ENCODE measurements at regions not wholly inside any gene's neighbourhood (a gene's known extent, or its start where the extent isn't known, plus 50 kb on each side); places are given as distances from the start of the nearest gene placed in this dataset.

DNA sequence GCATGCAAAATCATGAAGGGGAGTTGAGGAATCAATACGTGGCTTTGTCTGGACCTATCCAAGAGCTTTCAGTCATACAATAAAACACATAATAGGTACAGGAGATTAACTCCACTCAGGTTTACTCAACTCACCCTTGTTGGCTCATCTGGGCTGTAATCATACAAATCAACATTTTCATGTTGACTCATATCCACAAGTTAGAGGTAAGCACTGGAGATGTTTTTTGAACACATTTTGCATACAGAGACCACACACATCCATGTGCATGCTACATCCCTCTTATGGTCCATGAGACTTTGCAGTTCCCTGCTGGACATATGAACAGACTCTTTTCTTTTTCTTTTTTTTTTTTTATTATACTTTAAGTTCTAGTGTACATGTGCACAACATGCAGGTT, 336.9 kb upstream of the PIK3C3 start:
- peak in 1 of 3 experiments; percentile 72 for DNase-seq

DNA sequence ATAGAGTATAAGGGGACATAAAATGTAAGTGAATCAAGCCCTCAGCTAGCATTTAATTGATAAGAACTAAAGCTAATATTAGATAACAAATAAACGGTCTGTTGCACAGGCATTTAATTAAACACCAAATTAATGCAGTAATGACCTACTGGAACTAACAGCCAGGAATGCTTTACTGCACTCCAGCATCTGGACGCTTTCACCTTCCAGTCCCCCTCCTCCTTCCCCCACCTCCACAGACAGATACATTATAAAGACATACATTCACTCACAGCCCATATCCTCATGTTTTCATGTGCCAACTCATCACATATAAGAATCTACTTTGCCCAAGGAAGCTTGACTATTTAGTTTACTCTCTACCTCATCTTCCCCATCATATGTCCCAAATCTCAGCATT, 337.4 kb upstream of the PIK3C3 start:
- DNase-seq = peak in 2 of 3 experiments; percentile 23 to 72

- no peak for DNase-seq
Observed at GRCh38 chr18:41613003-41613609, 341.9 kb upstream of the PIK3C3 start.

- no peak for DNase-seq
Observed at GRCh38 chr18:41604964-41605363, 350.1 kb upstream of the PIK3C3 start.

DNA sequence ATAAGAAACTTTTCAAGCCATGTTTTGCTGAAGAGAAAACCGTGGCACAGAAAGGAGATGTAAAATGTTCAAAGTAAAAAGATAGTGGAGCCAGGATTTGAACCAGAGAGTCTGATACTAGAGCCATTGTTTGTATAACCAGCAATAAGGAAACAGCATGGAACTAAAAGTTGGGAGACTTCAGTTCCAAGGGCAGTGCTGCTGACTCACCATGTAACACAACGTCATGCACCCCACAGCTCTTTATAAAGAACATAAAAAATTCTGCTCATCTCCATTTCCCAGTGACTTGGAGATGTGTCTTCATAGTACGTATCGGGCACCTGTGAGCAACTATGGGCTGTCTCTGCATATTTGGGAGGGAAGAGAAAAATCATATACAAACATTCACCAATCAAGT, 353.0 kb upstream of the PIK3C3 start:
- no peak for DNase-seq

DNA sequence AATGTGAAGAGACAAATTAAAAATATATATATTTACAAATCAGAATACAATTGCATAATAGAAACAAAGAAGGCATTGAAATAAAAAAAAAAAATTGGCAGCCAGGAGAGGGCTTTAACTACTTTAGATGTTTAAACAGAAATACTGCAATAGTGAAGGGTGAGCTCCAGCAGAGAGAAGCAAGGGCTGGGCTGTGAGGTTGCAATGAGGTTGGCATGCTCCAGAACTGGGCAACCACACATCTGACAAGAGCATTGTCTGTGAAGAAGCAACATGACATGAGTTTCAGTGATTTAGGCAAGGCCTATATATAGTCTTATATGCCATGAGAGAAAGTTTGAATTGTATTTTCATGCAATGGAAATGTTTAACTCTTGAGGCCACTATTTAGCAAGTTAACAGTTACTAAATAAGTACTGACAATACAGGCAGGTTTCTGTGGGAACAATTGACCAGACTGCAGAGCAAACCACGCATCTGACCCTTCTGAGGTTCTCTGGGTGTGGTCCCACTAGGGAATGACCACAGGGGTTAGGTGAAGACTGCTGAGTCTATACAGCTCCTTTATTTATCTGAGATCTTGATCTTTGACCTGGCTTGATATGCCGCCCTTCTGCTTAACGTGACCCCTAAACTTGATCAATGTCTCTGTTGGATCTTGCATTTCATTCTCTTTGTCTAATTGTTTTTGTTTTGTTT, 354.2 kb upstream of the PIK3C3 start:
- no peak for DNase-seq

DNA sequence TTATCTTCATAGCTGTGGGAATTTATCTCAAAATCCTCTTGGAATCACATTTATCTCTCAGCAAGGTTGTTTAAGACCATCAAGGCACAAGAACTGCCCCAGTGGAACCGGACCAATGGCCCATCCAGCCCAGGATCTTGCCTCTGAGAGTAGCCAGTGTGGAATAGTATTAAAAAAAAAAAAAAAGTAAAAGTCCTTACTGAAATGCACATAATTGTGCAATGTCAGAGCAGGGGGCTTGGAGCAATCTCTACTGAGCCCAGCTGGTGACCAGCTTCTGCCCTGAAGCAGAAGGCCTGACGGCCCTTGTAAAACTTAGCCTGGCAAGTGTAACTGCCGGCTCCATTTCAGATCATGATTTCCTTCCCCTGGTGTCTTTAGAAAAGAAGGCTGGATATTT, 355.6 kb upstream of the PIK3C3 start:
- DNase-seq = no peak

DNA sequence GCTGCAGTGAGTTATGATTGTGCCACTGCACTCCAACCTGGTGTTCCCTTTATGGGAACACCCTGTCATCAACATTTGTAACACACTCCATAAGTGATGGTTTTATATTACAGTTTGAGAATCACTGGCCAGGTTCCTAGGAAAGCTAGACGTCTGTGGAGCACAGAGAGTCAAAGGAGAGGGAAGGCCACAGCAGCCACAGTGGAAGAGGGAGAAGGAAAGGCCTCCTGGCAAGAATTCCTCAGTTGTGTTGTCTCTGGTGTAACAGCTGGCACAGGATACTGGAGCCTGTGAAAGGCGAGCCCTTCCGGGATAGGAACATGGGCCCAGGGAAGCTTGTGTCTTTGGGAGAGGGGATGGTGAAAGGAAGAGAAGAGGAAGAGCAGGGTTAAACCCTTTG, 360.5 kb upstream of the PIK3C3 start:
- DNase-seq = peak in 1 of 3 experiments; percentile 10

- no peak for DNase-seq
Observed at GRCh38 chr18:41593171-41593675, 361.8 kb upstream of the PIK3C3 start.

- no peak for DNase-seq
Observed at GRCh38 chr18:41587976-41588375, 367.1 kb upstream of the PIK3C3 start.

DNA sequence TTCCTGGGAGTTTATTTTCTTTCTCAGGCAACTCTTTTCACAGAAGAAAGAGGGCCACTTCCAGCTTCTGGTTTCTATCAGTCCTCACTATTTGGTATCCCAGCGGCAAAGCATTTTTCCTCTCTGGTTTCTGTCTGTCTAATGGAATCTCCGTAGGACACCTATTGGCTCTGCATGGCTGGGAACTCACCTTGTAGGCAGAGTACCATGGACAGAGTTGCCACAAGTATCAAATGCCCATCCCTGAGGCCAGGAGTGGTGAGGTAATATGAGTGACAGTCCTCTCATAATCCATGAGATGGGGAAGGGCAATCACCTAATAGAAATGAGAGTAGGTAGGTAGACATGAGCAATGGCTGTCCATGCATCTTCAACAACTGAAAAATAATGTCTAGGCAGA, 369.5 kb upstream of the PIK3C3 start:
- no peak for DNase-seq

- DNase-seq = no peak
Observed at GRCh38 chr18:41579185-41579584, 375.8 kb upstream of the PIK3C3 start.

DNA sequence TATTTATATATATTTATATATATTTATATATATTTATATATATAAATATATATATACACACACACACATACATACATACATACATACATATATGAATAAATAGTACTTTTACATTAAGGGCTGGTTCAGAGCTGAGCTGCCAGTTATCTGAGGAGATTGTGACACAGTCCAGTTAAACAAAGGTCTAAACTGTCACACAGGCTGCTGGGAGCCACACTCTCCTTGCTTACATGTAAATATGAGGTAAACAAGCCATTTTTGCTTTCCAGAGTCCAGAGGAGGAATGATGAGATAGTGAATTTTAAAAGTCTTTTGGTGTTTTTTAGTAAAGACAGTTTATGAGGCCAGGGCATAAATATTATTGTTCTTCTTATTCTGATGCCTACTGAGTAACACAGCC, 377.5 kb upstream of the PIK3C3 start:
- no peak for DNase-seq

GRCh38 chr18:41576643-41577042, 378.4 kb upstream of the PIK3C3 start:
- peak in 1 of 3 experiments; percentile 54 for DNase-seq

GRCh38 chr18:41569867-41570266, 385.2 kb upstream of the PIK3C3 start:
- DNase-seq = peak in 1 of 3 experiments; percentile 62

GRCh38 chr18:41561961-41562360, 393.1 kb upstream of the PIK3C3 start:
- DNase-seq = no peak

- DNase-seq = no peak
Observed at GRCh38 chr18:41558715-41559114, 396.3 kb upstream of the PIK3C3 start.

- DNase-seq = no peak
Observed at GRCh38 chr18:41553716-41554115, 401.3 kb upstream of the PIK3C3 start.

DNA sequence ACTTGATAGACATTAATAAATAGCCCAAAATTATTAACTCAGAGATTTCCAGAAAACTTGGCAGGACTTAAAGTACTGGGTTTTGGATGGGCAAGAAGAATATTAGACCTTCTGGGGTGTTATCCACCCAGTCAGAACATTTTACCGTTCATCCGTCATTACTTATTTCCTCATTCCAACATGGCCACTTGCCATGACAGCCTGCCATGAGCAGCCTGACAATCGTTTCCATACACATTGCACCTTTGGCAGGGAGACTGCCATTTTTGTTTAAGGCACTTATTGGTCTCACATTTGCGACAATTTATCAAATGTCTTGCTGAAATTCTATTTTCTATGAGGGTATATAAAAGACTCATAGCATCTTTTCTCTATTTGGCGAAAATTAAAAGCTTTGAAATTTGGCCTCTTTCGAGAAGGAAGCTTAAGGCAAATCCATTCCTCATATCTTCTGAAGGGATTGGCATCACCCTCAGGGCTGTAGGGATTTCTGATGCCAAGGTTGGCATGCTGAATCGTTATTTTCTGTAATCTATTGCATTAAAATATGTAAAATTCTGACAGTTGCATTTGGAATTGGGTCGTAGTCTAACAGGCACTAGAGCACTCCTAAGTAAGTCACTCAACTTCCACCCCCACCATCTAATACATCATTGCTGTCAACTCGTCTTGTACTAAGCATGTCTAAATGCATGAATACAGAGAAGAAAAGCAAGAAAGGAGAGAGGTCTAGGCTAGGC, 406.3 kb upstream of the PIK3C3 start:
- DNase-seq = no peak

- no peak for DNase-seq
Observed at GRCh38 chr18:41545091-41545888, 409.7 kb upstream of the PIK3C3 start.

DNA sequence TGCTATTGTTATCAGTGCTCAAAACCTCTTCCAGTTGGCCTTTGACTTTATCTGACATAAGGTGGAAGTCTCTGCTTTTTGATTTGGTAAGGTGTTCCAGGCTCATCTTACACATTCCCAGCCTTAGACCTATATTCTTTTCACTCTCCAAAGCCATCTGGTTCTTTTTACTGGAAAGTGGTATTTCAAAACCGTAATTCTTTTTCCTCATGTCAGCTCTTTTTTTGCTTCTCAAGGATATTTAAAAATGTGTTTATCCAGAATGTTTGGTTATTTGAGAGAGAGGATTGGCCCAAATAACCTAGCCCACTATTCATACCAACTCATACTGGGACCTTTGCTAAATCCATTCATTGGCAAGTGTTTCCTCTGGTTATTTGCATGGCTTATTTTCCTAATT, 411.2 kb upstream of the PIK3C3 start:
- DNase-seq = no peak

DNA sequence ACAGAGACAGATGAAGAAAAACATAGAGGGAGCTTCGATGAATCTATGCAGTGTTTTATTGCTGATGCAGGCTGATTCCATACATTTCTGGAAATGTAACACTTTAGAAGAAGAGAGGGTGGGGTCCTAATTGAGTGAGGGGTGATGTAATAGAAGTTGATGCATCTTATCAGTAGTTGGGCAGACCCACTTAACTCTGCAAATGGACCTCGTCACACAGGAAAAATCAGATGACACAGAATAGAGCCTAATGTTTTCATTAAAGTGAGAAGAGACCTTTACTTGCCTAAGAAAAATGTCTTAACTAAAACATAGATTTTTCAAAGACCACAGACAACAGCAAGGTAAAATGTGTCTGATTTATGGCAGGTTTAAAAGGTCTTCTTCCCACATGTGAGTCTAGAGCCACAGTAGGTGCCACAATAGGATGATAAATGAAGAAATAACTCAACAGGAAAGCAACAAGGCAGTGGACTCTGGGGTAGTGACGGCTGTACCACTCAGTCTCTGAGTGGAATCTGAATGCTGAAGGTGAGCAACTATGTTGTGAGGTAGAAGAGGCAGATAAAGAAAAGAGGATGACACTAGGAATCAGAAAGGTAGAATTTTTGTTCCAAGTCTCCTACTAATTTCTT, 414.7 kb upstream of the PIK3C3 start:
- no peak for DNase-seq

- no peak for DNase-seq
Observed at GRCh38 chr18:41538751-41539150, 416.3 kb upstream of the PIK3C3 start.

Data from NCI-H1417 (cell line).